ENCODE measurements at regions not wholly inside any gene's neighbourhood (a gene's known extent, or its start where the extent isn't known, plus 50 kb on each side); places are given as distances from the start of the nearest gene placed in this dataset.

GRCh38 chr3:99246010-99246654 is 344.6 kb upstream of the DCBLD2 start:
- Histone ChIP-seq H3K27ac (no peak overlapping the region), H3K4me3 (no peak overlapping the region), H3K27me3 (no peaks in the 10 kb centered on the region), H3K36me3 (no peaks in the 10 kb centered on the region), H3K4me1 (no peaks in the 10 kb centered on the region), H3K9me3 (no peaks in the 10 kb centered on the region)
- DNase-seq: no peak
- TF ChIP-seq POLR2AphosphoS5 (IDR thresholded peaks at IDR 0.05) (no peak), EP300 (IDR thresholded peaks at IDR 0.05) (no peak), POLR2A (IDR thresholded peaks at IDR 0.05) (no peak), CTCF (IDR thresholded peaks at IDR 0.05) (no peak)
- WGBS, 5 donors: 26 to 43% (median 32%) methylated on average over 2 of the region's 2 CpGs
- intact Hi-C loops (cut with DNase I; ENCODE audit: low total_unique reads): no loop called here

GRCh38 chr3:99242271-99242670 is 340.8 kb upstream of the DCBLD2 start:
- no peak for TF ChIP-seq POLR2AphosphoS5 (IDR thresholded peaks at IDR 0.05)
- no peak for TF ChIP-seq EP300 (IDR thresholded peaks at IDR 0.05)
- no peak for TF ChIP-seq POLR2A (IDR thresholded peaks at IDR 0.05)
- no peak for TF ChIP-seq CTCF (IDR thresholded peaks at IDR 0.05)
- H3K4me1 ChIP-seq: no peaks in the 10 kb centered on the region
- H3K9me3 ChIP-seq: no peaks in the 10 kb centered on the region
- intact Hi-C loops (cut with DNase I; ENCODE audit: low total_unique reads): no loop called here
- no peaks in the 10 kb centered on the region for H3K27me3 ChIP-seq
- no peak overlapping the region for H3K27ac ChIP-seq
- no peak overlapping the region for H3K4me3 ChIP-seq
- WGBS, 5 donors: 87 to 99% (median 92%) methylated on average over 2 of the region's 2 CpGs
- no peaks in the 10 kb centered on the region for H3K36me3 ChIP-seq
- no peak for DNase-seq

GRCh38 chr3:99240700-99241099 is 339.2 kb upstream of the DCBLD2 start:
- no peaks in the 10 kb centered on the region for H3K36me3 ChIP-seq
- no peak for DNase-seq
- H3K4me3 ChIP-seq: no peak overlapping the region
- no peaks in the 10 kb centered on the region for H3K4me1 ChIP-seq
- no peaks in the 10 kb centered on the region for H3K9me3 ChIP-seq
- 27 to 40% (median 38%) methylated on average over 2 of the region's 2 CpGs for WGBS, 5 donors
- no peaks in the 10 kb centered on the region for H3K27me3 ChIP-seq
- intact Hi-C loops (cut with DNase I; ENCODE audit: low total_unique reads): no loop called here
- H3K27ac ChIP-seq: no peak overlapping the region
- TF ChIP-seq POLR2AphosphoS5 (IDR thresholded peaks at IDR 0.05) (no peak), EP300 (IDR thresholded peaks at IDR 0.05) (no peak), CTCF (IDR thresholded peaks at IDR 0.05) (no peak)

GRCh38 chr3:99236576-99236975 is 335.1 kb upstream of the DCBLD2 start:
- no peaks in the 10 kb centered on the region for H3K27me3 ChIP-seq
- TF ChIP-seq CTCF (IDR thresholded peaks at IDR 0.05) (no peak), POLR2AphosphoS5 (IDR thresholded peaks at IDR 0.05) (no peak), EP300 (IDR thresholded peaks at IDR 0.05) (no peak), POLR2A (IDR thresholded peaks at IDR 0.05) (no peak)
- H3K27ac ChIP-seq: no peak overlapping the region

More at GRCh38 chr3:99236576-99236975, 335.1 kb upstream of the DCBLD2 start:
- intact Hi-C loops (cut with DNase I; ENCODE audit: low total_unique reads): no loop called here
- DNase-seq: no peak
- Histone ChIP-seq H3K4me1 (no peaks in the 10 kb centered on the region), H3K36me3 (no peaks in the 10 kb centered on the region), H3K9me3 (peaks cover 0 to 5% (median 0%) of the 10 kb centered on the region in 4 donors), H3K4me3 (no peak overlapping the region)

All from stomach (tissue), 8 donors.